ENCODE measurements at regions not wholly inside any gene's neighbourhood (a gene's known extent, or its start where the extent isn't known, plus 50 kb on each side); places are given as distances from the start of the nearest gene placed in this dataset.

- H3K36me3 ChIP-seq: no peaks in the 10 kb centered on the region
- ATAC-seq (peak; percentile 73), DNase-seq (peak in 3 of 4 donors; percentile 36 to 77 (median 43))
- peaks cover 0 to 13% of the 10 kb centered on the region in 2 donors for H3K27me3 ChIP-seq
- intact Hi-C loops (cut with DNase I): no loop called here
- peak overlapping the region; percentile 31 to 38 for H3K4me3 ChIP-seq
- no peak for TF ChIP-seq CTCF (IDR thresholded peaks at IDR 0.05)
- H3K9me3 ChIP-seq: no peaks in the 10 kb centered on the region
- H3K27ac ChIP-seq: no peak overlapping the region
- no peaks in the 10 kb centered on the region for H3K4me1 ChIP-seq
Observed at GRCh38 chr9:19934301-19934871, 145.5 kb upstream of the SLC24A2 start.

- no peak overlapping the region for H3K27ac ChIP-seq
- no peak overlapping the region for H3K4me3 ChIP-seq
- H3K4me1 ChIP-seq: peaks cover 0 to under 1% of the 10 kb centered on the region in 2 donors
- H3K27me3 ChIP-seq: peaks cover 0 to 13% of the 10 kb centered on the region in 2 donors
- H3K9me3 ChIP-seq: no peaks in the 10 kb centered on the region
- ATAC-seq: no peak
- no peaks in the 10 kb centered on the region for H3K36me3 ChIP-seq
- no peak for TF ChIP-seq CTCF (IDR thresholded peaks at IDR 0.05)
- no peak for DNase-seq
- intact Hi-C loops (cut with DNase I): no loop called here
Observed at GRCh38 chr9:19931098-19931890, 142.5 kb upstream of the SLC24A2 start.

GRCh38 chr9:19927560-19927959 lies 138.7 kb upstream of the SLC24A2 start:
- no peak for TF ChIP-seq CTCF (IDR thresholded peaks at IDR 0.05)
- Histone ChIP-seq H3K4me1 (peaks cover 0 to 6% of the 10 kb centered on the region in 2 donors), H3K27me3 (no peaks in the 10 kb centered on the region), H3K9me3 (no peaks in the 10 kb centered on the region), H3K27ac (no peak overlapping the region), H3K4me3 (no peak overlapping the region), H3K36me3 (no peaks in the 10 kb centered on the region)
- intact Hi-C loops (cut with DNase I): loop anchor here in 1 of 2 donors (10.0 kb wide), 3 partner anchors 427 to 1187 kb away; no protein-coding TSS in a partner anchor
- DNase-seq (no peak), ATAC-seq (no peak)

- H3K4me1 ChIP-seq: peaks cover 0 to 6% of the 10 kb centered on the region in 2 donors
- no peaks in the 10 kb centered on the region for H3K36me3 ChIP-seq
- DNase-seq: no peak
- no peak for ATAC-seq
- H3K4me3 ChIP-seq: no peak overlapping the region
- no peak for TF ChIP-seq CTCF (IDR thresholded peaks at IDR 0.05)
- no peak overlapping the region for H3K27ac ChIP-seq
- intact Hi-C loops (cut with DNase I): loop anchor here in 1 of 2 donors (10.0 kb wide), 3 partner anchors 428 to 1188 kb away; no protein-coding TSS in a partner anchor
- H3K27me3 ChIP-seq: no peaks in the 10 kb centered on the region
- H3K9me3 ChIP-seq: no peaks in the 10 kb centered on the region
Observed at GRCh38 chr9:19926774-19927173, 137.9 kb upstream of the SLC24A2 start.
